ENCODE measurements at regions not wholly inside any gene's neighbourhood (a gene's known extent, or its start where the extent isn't known, plus 50 kb on each side); places are given as distances from the start of the nearest gene placed in this dataset.
"Not testable (repeated sequence)": the region's sequence is repeated elsewhere in the genome, so short reads cannot be mapped to it uniquely, and the experiment has no call there.

DNA sequence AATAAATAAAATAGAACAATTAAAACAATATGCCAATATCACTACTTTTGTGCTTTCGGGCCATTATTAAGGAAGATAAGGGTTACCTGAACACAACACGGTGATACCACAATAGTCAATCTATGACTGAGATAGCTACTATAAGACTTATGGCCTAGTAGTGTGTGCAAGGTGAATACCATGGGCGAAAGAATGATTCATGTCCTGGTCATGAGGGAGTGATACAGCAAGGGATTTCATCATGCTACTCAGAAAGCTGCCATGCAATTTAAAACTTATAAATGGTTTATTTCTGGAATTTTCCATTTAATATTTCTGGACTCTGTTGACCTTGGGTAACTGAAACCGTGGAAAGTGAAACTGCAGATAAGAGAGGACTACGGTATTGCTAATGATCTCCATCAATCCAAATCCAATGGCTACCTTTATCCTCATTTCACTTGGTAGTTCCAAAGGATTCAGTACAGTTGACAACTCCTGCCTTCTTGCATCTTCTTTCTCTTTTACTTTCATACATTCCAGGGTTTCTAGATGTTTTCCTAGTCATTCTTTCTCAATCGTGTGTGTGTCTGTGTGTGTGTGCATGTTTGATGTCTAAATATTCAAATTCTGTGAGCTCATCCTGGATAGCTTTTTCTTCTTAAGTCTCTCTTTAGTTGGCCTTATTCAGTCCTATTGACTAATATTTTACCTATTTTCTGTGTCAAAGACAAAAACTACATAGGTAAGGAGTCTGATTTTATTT, 100.5 kb upstream of the MAGI2 start:
- peak; percentile 93 for DNase-seq (ENCODE audit: low read depth)

DNA sequence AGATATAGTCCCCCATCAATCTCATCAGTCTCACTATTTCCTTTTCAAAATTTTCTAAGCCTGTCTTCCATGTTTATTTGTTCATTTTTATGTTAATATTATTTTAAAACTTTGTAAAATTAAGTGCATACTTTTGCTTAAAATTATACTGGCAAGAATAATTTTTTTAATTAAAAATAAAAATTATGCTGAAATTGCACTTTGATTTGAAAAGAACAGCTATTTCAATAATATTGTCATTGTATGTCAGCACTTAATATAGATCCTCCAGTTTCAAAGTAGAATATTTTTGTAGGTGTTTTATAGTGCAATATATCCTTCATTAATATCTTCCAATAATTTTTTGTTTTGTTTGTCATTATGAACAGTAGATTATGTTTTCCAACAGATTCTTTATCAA, 99.0 kb upstream of the MAGI2 start:
- DNase-seq (ENCODE audit: low read depth) = no peak

DNA sequence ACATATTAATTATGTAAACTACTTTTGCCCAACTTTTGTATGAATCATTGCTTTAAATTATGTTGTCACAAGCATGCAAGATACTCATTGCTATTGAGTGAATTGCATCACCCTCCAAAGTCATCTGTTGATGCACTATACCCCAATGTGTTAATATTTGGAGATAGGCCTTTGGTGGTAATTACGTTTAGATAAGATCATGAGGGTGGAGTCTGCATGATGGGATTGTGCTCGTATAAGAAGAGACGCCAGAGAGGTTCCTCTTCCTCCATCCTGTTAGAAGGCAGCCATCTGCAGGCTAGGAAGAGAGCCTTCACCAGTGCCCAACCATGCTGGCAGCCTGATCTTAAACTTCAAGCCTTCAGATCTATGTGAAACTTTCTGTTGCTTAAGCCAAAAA, 95.3 kb upstream of the MAGI2 start:
- DNase-seq (ENCODE audit: low read depth) = no peak

DNA sequence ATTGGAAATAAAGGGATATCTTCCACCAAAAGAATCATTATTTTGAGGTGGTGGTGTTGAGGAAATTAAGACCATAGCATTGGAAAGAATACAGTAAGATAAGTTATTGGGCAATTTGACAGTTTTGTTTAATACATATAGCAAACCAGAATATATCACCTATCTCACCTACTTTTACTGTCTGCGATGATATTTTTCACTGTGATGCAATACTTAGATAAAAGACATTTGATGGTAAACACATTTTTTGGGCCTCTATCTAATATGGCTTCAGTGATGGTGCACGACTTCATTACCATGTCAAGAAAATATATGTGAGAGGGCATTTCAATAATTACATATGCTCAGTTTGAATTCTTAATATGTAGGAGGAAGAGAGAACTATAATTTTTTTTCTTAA, 93.7 kb upstream of the MAGI2 start:
- DNase-seq (ENCODE audit: low read depth) = no peak

DNA sequence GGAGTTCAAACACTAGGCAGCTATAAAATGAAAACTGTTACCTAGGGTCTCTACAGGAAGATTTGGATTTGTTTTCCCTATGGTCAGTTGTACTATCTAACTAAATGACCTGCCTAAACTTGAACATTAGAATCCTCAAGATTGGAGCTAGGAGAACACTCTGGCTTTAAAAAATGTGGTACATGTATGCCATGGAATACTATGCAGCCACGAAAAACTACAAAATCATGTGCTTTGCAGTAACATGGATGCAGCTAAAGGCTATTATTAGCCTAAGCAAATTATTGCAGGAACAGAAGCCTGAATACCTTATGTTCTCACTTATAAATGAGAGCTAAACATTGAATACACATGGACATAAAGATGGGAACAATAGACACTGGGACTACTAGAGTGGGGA, 87.1 kb upstream of the MAGI2 start:
- DNase-seq (ENCODE audit: low read depth) = no peak

DNA sequence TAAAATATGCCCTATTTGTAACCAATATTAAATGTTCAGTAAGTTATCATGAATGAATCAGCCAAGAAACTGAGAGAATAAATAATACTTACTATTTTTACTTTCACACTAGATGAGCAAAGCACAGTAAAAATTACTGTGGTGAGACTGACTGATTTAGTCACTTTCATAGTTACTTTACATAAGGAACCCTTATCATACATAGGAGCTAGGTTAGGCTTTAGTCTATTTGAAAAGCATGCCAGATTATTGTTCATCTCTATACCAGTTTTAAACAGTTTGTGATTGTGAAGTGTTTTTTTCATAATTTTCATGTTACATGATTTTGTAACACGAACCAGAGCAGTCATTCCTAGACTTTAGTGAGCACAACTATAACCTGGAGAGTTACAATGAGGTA, 80.7 kb upstream of the MAGI2 start:
- no peak for DNase-seq (ENCODE audit: low read depth)

DNA sequence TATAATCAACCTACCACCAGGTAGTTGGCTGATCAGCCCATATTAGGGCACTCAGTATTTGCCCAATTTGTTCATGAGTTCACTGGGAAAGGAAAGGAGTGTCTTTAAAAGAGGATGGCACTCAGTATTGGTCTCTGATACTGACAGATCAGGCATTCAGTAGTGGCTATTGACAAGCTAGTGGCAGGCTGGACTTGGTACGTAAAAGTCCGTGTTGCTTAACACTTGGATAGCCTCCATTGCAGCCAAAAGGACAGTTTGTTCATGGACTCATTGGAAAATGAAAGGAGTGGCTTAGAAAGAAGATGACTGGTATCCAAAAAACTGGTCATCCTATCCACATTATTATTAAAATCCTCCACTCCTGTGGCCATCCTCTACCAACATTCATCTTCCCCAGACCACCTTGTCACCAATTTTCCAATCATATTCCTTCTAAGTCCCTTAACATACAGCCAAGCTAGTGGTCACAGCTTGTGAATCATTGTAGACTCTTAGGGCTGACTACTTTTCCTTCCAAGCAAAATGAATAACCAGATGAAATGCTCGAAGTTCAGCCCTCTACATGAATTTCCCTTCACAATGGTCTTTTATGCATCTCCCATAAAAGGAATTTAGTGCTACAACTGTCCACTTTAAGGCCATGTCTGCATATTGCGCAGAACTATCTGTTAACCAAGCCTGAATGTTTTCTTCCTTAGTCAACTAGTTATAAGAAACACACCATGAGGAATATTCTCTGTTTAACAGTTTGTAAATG, 78.6 kb upstream of the MAGI2 start:
- no peak for DNase-seq (ENCODE audit: low read depth)

DNA sequence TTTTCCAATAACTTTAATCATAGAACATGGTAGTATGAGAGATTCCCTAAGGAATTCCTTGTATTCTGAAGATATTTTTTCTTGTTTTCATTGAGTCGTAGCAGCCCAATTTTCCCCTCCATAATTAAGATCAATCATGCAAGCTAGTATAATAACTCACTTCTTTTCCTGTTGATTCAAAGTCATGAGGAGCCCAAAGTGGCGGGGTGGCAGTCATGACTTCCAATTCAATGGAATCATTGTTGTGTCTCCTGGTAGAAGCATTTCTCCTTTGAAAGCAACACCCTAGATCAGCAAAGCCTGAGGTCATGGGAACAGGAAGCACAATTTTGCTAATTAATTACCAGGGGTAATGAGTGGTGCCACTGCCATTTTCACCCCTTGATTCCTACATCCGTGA, 77.6 kb upstream of the MAGI2 start:
- DNase-seq (ENCODE audit: low read depth) = no peak

DNA sequence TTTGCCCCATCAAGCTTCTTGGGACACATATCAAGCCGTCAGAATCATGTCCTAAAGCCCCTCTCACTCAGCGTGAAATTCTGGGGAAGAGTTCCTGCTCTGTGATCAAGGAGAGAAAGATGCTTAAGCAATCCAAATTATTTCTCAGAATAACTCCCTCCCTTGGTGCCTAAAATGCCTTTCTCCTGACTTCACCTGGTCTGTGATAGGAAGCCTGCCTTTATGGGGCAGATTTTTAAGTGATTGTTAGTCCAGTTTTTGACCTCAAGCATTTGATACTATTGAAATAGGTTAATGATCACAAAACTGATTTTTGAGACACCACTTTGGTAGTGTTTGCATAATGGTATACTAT, 76.4 kb upstream of the MAGI2 start:
- DNase-seq (ENCODE audit: low read depth) = peak; percentile 48

DNA sequence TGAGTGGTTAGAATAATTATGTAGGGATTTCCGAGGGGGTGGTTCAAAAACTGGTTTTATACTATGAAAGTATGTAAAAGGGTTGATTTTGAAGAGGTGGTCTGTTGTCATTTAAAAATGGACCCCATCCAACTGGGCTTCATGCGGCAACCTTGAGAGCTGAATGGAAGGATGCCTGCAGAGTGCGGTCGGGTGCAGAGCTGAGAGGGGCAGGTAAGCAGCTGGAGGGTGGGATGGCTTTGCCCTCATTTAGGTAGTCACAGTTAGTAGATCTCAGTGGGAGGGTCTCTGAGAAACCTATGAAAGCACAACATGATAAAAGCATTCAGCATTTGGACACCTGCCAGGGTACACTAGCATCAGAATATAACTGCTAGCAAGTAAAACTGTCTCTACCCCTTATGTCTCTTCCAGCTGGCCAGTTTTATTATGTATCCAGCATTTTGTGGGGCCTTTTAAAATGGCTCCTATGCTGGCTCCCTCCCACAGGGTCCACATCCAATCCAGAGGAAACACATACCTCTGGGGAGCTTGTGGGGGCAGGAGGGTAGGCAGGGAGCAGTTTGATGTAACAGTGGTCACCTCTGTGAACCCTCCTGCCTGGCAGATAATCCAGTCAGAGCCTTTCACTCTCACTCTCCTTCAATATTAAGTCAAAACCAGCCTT, 75.9 kb upstream of the MAGI2 start:
- peak; percentile 28 for DNase-seq (ENCODE audit: low read depth)

DNA sequence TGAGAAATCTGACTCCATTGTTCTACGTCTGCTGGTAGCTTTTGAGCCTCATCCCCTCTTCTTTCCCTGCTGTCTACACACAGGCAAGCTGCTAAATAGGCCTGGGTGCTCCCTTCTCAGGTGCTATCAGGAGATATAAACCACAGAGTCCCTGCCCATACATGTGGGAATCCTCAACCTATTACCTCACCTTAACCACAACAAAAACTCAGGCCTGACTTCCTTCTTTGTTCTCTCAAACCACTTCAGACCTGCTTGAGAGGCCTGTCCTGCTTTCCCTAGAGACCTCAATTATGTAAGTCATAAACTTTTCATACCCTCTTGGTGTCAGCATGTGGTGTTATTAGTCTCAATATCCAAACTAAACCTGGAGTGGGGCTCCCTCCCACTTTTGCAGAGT, 75.0 kb upstream of the MAGI2 start:
- DNase-seq (ENCODE audit: low read depth) = no peak

DNA sequence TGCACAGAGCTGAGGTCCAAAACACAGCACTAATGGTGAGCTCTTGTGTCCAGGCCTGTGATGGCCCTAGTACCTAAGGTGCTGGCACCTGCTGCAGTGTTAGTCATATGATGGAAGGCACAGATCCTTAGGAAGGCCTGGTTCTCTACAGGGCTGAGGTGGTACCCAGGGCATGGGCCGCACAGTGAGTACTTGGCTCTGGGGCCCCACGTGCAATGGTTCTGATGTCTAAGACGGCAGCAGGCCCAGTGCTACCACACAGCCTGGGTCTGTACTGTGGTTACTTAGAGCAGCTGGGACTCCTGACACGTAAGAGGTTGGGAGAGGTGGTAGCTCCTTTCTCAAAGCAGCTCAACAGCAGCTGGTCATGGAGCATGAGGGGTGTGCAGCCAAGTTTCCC, 70.6 kb upstream of the MAGI2 start:
- DNase-seq (ENCODE audit: low read depth) = no peak

DNA sequence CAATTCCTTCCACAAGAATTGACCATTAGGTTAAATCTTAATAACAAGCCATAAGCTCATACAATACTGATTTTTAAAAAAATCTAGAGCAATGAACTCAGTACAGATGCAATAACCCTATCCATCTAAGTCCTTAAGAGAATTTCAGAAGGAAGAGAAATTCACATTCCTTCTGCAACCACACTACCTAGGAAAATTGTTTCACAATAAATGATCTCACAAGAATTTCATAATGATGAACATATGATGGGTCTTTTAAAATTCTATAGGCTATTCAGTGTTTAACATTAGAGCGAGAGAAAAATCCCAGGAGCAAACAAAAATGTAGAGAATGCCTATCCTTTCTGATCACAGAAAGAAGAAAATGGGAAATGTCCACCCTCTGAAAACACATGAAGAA, 70.0 kb upstream of the MAGI2 start:
- DNase-seq (ENCODE audit: low read depth) = peak; percentile 75

DNA sequence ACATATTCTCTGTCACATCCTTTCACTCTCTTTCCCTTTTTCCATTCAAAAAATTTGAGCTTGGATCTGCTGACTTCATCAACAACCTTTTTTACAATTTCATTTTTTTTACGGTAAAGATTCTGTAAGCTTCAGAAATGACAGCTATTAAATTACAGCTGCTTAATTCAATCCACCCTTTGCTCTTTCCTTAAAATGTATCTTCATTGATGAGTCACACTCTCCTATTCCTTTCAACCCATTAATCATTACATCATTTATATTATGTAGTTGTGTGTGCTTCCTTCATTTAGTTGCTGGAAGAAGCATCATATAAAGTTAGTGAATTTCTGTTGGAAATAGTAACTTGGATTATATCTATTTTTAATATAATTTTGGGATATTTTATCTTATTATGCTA, 67.1 kb upstream of the MAGI2 start:
- peak; percentile 26 for DNase-seq (ENCODE audit: low read depth)

DNA sequence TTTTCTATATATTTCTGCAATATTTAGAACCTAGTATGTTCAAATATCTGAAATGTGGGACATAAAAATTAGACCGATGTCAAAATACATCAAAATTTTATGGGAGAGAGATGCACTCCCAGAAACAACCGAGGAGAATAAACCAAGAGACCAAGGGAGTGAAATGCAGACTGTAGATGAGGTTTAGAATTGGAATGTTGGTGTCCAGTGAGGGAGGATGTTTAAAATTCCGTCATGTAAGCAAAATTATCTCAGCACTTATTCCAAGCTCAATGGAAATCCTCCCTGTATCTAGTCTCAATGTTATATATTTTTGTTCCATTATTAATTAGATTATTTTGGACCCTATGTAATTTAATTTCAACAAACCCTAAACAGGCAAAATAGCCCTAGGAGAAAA, 61.9 kb upstream of the MAGI2 start:
- DNase-seq (ENCODE audit: low read depth) = no peak

DNA sequence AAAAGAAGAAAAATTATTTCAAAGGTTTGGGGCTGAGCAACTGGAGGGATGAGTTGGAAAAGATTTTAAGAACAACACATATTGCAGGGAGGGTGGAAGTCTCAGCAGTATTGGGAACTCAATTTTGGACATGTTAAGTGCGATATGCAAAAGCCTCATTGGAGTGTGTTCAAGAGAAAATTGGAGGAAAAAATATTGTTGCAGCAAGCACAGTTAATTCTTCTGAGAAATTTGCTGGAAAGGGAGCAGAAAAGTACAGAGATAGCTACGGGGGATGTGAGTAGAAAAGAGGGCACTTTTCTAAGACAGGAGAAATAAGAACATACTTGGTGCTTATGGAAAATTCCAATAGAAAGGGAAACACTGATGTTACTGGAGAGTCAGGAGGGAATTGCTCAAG, 59.8 kb upstream of the MAGI2 start:
- DNase-seq (ENCODE audit: low read depth) = no peak

DNA sequence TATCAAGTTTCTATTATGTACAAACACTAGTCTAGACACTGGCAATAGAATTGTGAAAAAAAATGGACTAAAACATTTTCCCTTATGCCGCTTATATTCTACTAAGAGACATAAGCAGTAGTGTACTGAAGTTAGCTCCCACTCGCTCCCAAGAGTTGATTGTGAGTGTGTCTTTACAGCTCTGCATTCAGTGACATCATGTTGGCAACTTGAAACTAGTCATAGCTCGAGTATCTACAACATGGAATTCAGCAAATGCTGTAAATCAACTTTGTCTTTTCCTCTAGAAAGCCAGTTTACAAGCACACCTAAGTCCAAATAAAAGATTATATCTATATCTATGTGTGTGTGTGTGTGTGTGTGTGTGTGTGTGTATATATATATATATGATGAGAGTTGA, 58.8 kb upstream of the MAGI2 start:
- DNase-seq (ENCODE audit: low read depth) = peak; percentile 44

DNA sequence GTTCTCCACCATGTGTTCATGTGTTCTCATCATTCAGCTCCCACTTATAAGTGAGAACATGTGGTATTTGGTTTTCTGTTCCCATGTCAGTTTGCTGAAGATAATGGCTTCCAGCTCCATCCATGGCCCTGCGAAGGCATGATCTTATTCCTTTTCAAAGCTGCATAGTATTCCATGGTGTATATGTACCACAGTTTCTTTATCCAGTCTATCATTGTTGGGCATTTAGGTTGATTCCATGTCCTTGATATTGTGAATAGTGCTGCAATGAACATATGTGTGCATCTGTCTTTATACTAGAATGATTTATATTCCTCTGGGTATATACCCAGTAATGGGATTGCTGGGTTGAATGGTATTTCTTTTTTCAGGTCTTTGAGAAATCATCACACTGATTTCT, 57.6 kb upstream of the MAGI2 start:
- DNase-seq (ENCODE audit: low read depth) = not testable (repeated sequence)

DNA sequence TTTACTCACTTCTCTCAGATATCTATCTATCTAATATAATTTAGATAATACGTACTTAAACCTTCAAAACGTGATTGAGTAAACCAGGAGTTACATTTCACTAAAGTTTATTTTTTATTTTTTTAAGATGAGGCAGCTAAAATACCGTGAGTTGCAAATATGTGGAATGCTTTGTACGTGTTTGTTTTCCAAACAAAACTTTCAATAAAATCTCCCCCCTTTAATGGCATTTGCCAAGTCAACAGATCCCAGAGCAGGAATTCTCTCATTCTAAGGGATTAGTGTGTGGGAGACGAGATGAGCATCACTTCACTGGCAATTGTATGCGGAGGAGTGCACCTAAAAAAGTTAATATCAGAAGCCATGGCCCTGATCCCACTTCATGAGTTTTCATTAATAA, 53.7 kb upstream of the MAGI2 start:
- peak; percentile 11 for DNase-seq (ENCODE audit: low read depth)

DNA sequence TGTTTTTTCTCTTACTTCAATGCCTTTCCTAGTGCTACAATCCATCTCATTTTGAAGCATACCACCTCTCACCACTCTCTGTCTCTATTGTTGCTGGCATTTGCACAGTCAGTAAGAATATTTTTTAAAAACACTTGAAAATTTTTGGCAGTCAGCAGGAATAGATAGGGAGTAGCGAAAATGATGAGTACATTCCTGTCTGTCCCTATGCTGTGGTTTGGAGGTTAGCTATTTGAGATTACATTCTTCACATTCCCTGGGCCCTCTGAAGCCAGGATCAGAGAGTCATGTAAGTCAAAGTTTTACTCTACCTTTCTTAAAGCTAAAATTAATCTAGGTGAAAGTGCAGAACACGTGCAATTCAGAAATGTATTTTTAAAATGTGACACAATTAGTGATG, 53.0 kb upstream of the MAGI2 start:
- peak; percentile 80 for DNase-seq (ENCODE audit: low read depth)

DNA sequence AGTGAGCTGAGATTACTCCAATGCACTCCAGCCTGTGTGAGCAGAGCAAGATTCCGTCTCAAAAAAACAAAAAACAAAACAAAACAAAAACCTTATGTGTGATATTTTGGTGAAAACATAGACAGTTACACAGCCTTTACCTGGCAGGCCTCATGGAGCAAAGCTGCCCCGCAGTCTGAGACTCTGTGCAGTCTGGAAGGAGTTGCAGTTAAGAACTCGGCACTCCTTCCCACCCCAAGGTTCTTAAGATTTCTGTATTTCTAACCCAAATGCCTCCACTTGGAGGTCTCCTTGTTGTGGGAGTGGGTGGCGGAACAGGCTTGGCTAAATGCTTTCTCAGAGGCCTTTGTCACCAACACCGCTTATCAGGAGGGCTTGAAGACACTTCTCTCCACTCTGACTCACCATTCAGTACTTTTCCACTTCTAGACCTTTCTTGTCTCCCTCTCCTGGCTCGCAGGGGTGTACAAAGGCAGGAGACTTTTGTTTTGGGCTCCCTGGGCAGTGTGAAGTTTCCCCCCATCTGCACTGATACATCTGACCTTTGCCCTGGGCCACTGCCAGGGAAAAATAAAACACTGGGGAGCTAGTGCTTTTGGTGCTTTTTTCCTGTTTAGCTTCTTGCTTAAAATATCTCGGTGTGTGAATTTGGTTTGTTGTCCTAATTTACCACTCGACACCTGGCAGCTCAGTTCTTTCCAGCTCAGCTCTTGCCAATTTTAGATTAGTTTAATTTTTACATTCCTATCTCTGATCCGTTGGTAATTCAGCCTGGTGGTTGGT, 51.3 kb upstream of the MAGI2 start:
- DNase-seq (ENCODE audit: low read depth) = peak; percentile 55

Data from iris pigment epithelial cell (primary cell).